GM23248 (cell line): ENCODE measurements at regions not wholly inside any gene's neighbourhood (a gene's known extent, or its start where the extent isn't known, plus 50 kb on each side); places are given as distances from the start of the nearest gene placed in this dataset.

Source experiments
- DNase-seq: peaks from one replicate; pipeline ENCODE4 v3.0.0-alpha.2; 2015
- H2AFZ ChIP-seq: fragments of 200-600 bp; sonication (generic); 2 replicates; pipeline ENCODE4 v1.6.1; 2016; ENCODE audit warnings: antibody characterized with exemption
- H3F3A ChIP-seq: fragments of 200-600 bp; sonication (generic); 2 replicates; pipeline ENCODE4 v1.6.1; 2016; ENCODE audit warnings: mild to moderate bottlenecking, antibody characterized with exemption, mixed run types; ENCODE audit not compliant: insufficient read depth
- H3K27ac ChIP-seq: fragments of 200-600 bp; sonication (generic); 2 replicates; pipeline ENCODE4 v1.5.1; 2016; ENCODE audit warnings: mild to moderate bottlenecking
- H3K27me3 ChIP-seq: fragments of 200-600 bp; sonication (generic); replicated peaks from 2 replicates; pipeline ENCODE4 v1.6.1; 2016; ENCODE audit warnings: mild to moderate bottlenecking; ENCODE audit not compliant: insufficient read depth
- H3K36me3 ChIP-seq: fragments of 200-600 bp; sonication (generic); 2 replicates; pipeline ENCODE4 v1.6.1; 2016; ENCODE audit warnings: low read depth, mild to moderate bottlenecking
- H3K4me1 ChIP-seq: fragments of 200-600 bp; sonication (generic); 2 replicates; pipeline ENCODE4 v1.6.1; 2016; ENCODE audit warnings: mild to moderate bottlenecking; ENCODE audit not compliant: insufficient read depth
- H3K4me2 ChIP-seq: fragments of 200-600 bp; sonication (generic); one replicate; pipeline ENCODE4 v1.6.1; 2016; ENCODE audit warnings: mild to moderate bottlenecking; ENCODE audit not compliant: unreplicated experiment
- H3K4me3 ChIP-seq: fragments of 200-600 bp; sonication (generic); 2 replicates; pipeline ENCODE4 v1.5.1; 2016; ENCODE audit warnings: mild to moderate bottlenecking
- H3K79me2 ChIP-seq: fragments of 200-600 bp; sonication (generic); 2 replicates; pipeline ENCODE4 v1.6.1; 2016; ENCODE audit warnings: mild to moderate bottlenecking; ENCODE audit not compliant: insufficient read depth
- H3K9ac ChIP-seq: fragments of 200-600 bp; sonication (generic); 2 replicates; pipeline ENCODE4 v1.6.1; 2016; ENCODE audit warnings: mild to moderate bottlenecking
- H3K9me2 ChIP-seq: fragments of 200-600 bp; sonication (generic); 2 replicates; pipeline ENCODE4 v1.6.1; 2016; ENCODE audit warnings: mixed run types, mild to moderate bottlenecking, moderate library complexity; ENCODE audit not compliant: insufficient read depth
- H3K9me3 ChIP-seq: fragments of 200-600 bp; sonication (generic); one replicate; pipeline ENCODE4 v1.6.1; 2017; ENCODE audit warnings: low read depth
- H4K20me1 ChIP-seq: fragments of 200-600 bp; sonication (generic); 2 replicates; pipeline ENCODE4 v1.6.0; 2016; ENCODE audit not compliant: insufficient read depth
- EZH2 ChIP-seq: fragments of 200-600 bp; sonication (generic); IDR thresholded peaks from 2 replicates; pipeline ENCODE4 v1.6.1; 2018; ENCODE audit warnings: antibody characterized with exemption, mild to moderate bottlenecking; ENCODE audit not compliant: insufficient read depth, poor library complexity, severe bottlenecking
- EZH2phosphoT487 ChIP-seq: fragments of 200-600 bp; sonication (generic); IDR thresholded peaks from 2 replicates; pipeline ENCODE4 v1.6.1; 2018; ENCODE audit warnings: antibody characterized with exemption, moderate library complexity, mild to moderate bottlenecking, low read depth; ENCODE audit not compliant: insufficient read depth
- WGBS, 2 experiments: methylation state at CpG; one replicate each; pipeline ENCODE4 v1.1.6; 2015 to 2017; ENCODE audit warnings: low lambda C conversion rate in 2 of 2, low coverage in 1 of 2; ENCODE audit errors: missing lambda C conversion rate in 2 of 2; 5-methylcytosine and 5-hydroxymethylcytosine counted together
- in situ Hi-C: fragments of 300-500 bp; cut with MboI; formaldehyde crosslinking; loops from 2 replicates; pipeline ENCODE4 v1.15.0; 2020

DNA sequence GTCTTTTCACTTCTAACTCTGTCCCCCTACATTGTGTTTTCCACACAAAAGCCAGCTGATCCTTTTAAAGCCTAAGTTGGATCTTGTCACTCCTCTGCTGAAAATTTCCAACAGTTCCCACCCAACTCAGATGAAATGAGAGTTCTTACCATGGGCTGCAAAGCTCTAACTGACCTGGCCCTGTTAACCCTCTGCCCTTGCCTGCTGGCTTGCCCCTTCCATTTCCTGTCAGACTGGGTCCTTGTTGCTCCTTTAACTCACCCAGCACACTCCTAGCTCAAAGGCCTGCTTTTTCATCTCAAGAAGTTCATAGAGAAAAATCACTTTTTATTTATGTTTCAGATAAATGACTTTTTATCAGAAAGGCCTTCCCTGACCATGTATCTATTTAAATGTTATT lies 66.5 kb upstream of the HEY2 start:
- Histone ChIP-seq H3K9me2 (no peaks in the 10 kb centered on the region), H3K4me3 (no peak overlapping the region), H3K27ac (no peak overlapping the region), H4K20me1 (no peaks in the 10 kb centered on the region), H3K9me3 (no peaks in the 10 kb centered on the region), H3K4me1 (no peaks in the 10 kb centered on the region), H3K4me2 (no peak overlapping the region), H3K27me3 (no peaks in the 10 kb centered on the region), H2AFZ (no peak overlapping the region), H3F3A (no peaks in the 10 kb centered on the region), H3K79me2 (no peaks in the 10 kb centered on the region), H3K9ac (no peak overlapping the region), H3K36me3 (no peaks in the 10 kb centered on the region)
- TF ChIP-seq EZH2phosphoT487 (no peak), EZH2 (no peak)
- DNase-seq: no peak
- in situ Hi-C loops: no loop called here

GRCh38 chr6:125688138-125688537 lies 61.3 kb upstream of the HEY2 start:
- TF ChIP-seq EZH2phosphoT487 (no peak), EZH2 (no peak)
- no peaks in the 10 kb centered on the region for H3F3A ChIP-seq
- H3K9me2 ChIP-seq: no peaks in the 10 kb centered on the region
- no peak overlapping the region for H3K27ac ChIP-seq
- H3K4me2 ChIP-seq: no peak overlapping the region
- H3K9ac ChIP-seq: no peak overlapping the region
- DNase-seq: no peak
- no peaks in the 10 kb centered on the region for H3K27me3 ChIP-seq
- H3K79me2 ChIP-seq: no peaks in the 10 kb centered on the region
- in situ Hi-C loops: no loop called here
- no peaks in the 10 kb centered on the region for H3K9me3 ChIP-seq
- H3K4me3 ChIP-seq: no peak overlapping the region
- WGBS, 2 experiments: 21 to 45% methylated on average over 1 of the region's 1 CpG
- H2AFZ ChIP-seq: no peak overlapping the region
- no peaks in the 10 kb centered on the region for H3K4me1 ChIP-seq
- H3K36me3 ChIP-seq: no peaks in the 10 kb centered on the region
- H4K20me1 ChIP-seq: no peaks in the 10 kb centered on the region

DNA sequence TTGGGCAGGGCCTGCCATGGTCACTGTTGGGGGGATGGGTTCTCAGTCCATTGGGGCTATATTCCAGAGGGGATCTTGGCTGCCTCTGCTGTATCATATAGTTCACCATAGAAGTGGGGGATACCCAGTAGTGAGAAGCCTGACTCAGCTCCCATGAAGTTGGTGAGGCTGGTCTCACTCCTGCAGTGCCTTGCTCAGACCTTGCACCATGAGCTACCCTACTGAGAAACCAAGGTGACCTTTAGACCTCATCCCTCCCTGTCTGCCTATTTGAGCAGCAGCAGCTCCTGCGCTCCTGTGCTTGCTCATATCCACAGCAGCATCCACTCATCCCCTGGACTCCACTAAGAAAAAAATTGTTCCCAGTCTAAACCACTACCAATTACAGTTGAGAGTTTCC lies 56.0 kb upstream of the HEY2 start:
- no peak for DNase-seq
- Histone ChIP-seq H4K20me1 (no peaks in the 10 kb centered on the region), H3K9me2 (no peaks in the 10 kb centered on the region), H3F3A (no peaks in the 10 kb centered on the region), H2AFZ (no peak overlapping the region), H3K9ac (no peak overlapping the region), H3K4me3 (no peak overlapping the region), H3K4me2 (no peak overlapping the region), H3K27ac (no peak overlapping the region), H3K79me2 (no peaks in the 10 kb centered on the region), H3K4me1 (no peaks in the 10 kb centered on the region), H3K9me3 (no peaks in the 10 kb centered on the region), H3K27me3 (no peaks in the 10 kb centered on the region), H3K36me3 (no peaks in the 10 kb centered on the region)
- TF ChIP-seq EZH2: no peak
- no peak for TF ChIP-seq EZH2phosphoT487
- 0% methylated on average over 1 of the region's 1 CpG for WGBS, 2 experiments
- in situ Hi-C loops: no loop called here

GRCh38 chr6:125699591-125699990 lies 49.8 kb upstream of the HEY2 start:
- H3K27me3 ChIP-seq: 0 out of 2 replicates have a peak, but pooled peaks cover 4% of the 10 kb centered on the region
- WGBS, 2 experiments: 19 to 34% methylated on average over 4 of the region's 4 CpGs
- no peaks in the 10 kb centered on the region for H3K4me1 ChIP-seq
- no peak overlapping the region for H3K4me2 ChIP-seq
- H3K9me2 ChIP-seq: no peaks in the 10 kb centered on the region
- H3K9me3 ChIP-seq: no peaks in the 10 kb centered on the region
- no peak for DNase-seq
- no peaks in the 10 kb centered on the region for H3F3A ChIP-seq
- TF ChIP-seq EZH2 (no peak), EZH2phosphoT487 (no peak)
- H2AFZ ChIP-seq: no peak overlapping the region
- no peaks in the 10 kb centered on the region for H3K36me3 ChIP-seq
- H4K20me1 ChIP-seq: no peaks in the 10 kb centered on the region
- in situ Hi-C loops: no loop called here
- H3K79me2 ChIP-seq: no peaks in the 10 kb centered on the region
- no peak overlapping the region for H3K27ac ChIP-seq
- H3K9ac ChIP-seq: no peak overlapping the region
- no peak overlapping the region for H3K4me3 ChIP-seq
